OCI-LY1 (cell line): ENCODE measurements at regions not wholly inside any gene's neighbourhood (a gene's known extent, or its start where the extent isn't known, plus 50 kb on each side); places are given as distances from the start of the nearest gene placed in this dataset.

Experiments
- EZH2 ChIP-seq: fragments of 200-600 bp; sonication (generic), shearing (Covaris generic); IDR thresholded peaks from 2 replicates; pipeline ENCODE4 v1.8.0; 2017; ENCODE audit warnings: borderline replicate concordance, mixed run types, mild to moderate bottlenecking, antibody characterized with exemption, low read length, moderate library complexity, mixed read lengths
- TF ChIP-seq, protein P1 (sequence below): fragments of 200-600 bp; sonication (generic), shearing (Covaris generic); IDR thresholded peaks from 2 replicates; pipeline ENCODE4 v1.5.1; 2017; ENCODE audit warnings: mild to moderate bottlenecking, antibody characterized with exemption, low read length, moderate library complexity, mixed read lengths

DNA sequence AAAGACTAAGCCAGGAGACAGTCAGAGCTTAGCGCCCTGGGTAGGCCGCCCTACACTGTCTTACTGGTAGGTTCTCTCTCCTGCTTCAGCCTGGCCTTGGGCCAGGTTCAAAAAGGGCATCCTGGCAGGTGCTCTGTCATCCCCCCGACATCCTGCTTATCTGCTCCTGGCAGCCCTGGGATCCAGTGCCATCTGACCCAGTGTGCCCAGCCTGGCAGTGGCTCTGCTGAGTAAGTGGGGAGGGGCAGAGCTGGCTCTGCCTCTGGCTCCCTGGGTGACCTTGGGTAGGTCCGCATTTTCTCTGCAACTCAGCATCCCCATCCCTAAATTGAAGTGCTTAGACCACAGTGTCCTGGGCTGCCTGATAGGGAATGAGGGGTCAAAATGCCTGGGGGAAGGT is 549.9 kb downstream of the PTPRU start:
- TF ChIP-seq, protein P1, sequence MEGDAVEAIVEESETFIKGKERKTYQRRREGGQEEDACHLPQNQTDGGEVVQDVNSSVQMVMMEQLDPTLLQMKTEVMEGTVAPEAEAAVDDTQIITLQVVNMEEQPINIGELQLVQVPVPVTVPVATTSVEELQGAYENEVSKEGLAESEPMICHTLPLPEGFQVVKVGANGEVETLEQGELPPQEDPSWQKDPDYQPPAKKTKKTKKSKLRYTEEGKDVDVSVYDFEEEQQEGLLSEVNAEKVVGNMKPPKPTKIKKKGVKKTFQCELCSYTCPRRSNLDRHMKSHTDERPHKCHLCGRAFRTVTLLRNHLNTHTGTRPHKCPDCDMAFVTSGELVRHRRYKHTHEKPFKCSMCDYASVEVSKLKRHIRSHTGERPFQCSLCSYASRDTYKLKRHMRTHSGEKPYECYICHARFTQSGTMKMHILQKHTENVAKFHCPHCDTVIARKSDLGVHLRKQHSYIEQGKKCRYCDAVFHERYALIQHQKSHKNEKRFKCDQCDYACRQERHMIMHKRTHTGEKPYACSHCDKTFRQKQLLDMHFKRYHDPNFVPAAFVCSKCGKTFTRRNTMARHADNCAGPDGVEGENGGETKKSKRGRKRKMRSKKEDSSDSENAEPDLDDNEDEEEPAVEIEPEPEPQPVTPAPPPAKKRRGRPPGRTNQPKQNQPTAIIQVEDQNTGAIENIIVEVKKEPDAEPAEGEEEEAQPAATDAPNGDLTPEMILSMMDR: no peak
- no peak for TF ChIP-seq EZH2
